ENCODE measurements at regions not wholly inside any gene's neighbourhood (a gene's known extent, or its start where the extent isn't known, plus 50 kb on each side); places are given as distances from the start of the nearest gene placed in this dataset.

DNA sequence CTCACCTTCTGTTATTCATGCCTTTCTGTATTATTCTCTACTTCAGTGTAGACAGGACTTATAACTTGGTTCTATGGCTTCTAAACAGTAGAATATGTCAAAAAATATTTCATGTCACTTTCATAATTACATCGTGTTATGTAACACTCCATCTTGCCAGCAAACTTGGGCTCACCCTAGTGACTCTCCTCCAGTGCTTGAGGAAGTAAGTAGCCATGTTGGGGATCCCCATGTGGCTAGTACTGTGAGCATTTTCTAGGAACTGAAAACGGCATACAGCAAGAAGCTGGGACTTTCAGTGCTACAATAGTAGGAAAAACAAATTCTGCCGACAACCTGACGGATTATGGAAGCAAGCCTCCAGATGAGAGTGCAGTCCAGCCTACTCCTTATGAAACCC, 495.6 kb downstream of the SLITRK6 start:
- POLR2A ChIA-PET, result interaction anchor here (0.6 kb wide), 1 partner anchor 61 kb away, joined by 3 read pairs; no protein-coding TSS in a partner anchor

DNA sequence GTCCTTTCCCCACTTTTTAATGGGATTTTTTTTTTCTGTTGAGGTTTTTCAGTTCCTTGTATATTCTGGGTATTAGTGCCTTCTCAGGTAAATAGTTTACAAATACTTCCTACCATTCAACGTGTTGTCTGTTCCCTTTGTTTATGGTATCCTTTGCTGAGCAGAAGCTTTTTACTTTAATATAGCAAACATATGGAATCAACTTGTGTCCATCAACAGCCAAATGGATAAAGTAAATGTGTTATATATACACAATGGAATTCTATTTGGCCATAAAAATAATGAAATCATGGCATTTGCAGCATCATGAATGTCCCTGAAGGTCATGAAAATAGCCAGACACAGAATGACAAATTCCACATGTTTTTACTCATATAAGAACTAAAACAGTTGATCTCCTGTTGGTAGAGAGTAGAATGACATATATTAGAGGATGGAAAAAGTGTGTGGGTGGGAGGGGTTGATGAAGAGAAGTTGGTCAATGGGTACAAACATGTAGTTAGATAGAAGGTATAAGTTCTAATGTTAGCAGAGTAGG, 500.8 kb downstream of the SLITRK6 start:
- intact Hi-C loops (cut with micrococcal nuclease; ENCODE audit: unreplicated experiment), result no loop called here
- Histone ChIP-seq H3K36me3 (ENCODE audit: insufficient read depth, low read length) (no peaks in the 10 kb centered on the region), H3K9me2 (ENCODE audit: insufficient read depth, low read length) (no peaks in the 10 kb centered on the region), H3K9me3 (ENCODE audit: low read length) (no peaks in the 10 kb centered on the region), H3K79me2 (ENCODE audit: insufficient read depth, low read depth, low read length) (no peaks in the 10 kb centered on the region), H3K4me2 (ENCODE audit: low read length) (no peak overlapping the region), H3K4me3 (ENCODE audit: low read depth, low read length, poor library complexity, severe bottlenecking) (no peak overlapping the region), H3K27ac (ENCODE audit: low read depth, low read length, poor library complexity, severe bottlenecking) (no peak overlapping the region), H2AFZ (ENCODE audit: low read length) (no peak overlapping the region), H3K4me1 (ENCODE audit: insufficient read depth, low read length, poor library complexity, severe bottlenecking) (no peaks in the 10 kb centered on the region), H4K20me1 (ENCODE audit: insufficient read depth, low read length) (no peaks in the 10 kb centered on the region)
- CTCF ChIA-PET (ENCODE audit: unreplicated experiment), result no interaction called here
- DNase-seq (ENCODE audit: low spot score), result no peak
- TF ChIP-seq, protein P1, sequence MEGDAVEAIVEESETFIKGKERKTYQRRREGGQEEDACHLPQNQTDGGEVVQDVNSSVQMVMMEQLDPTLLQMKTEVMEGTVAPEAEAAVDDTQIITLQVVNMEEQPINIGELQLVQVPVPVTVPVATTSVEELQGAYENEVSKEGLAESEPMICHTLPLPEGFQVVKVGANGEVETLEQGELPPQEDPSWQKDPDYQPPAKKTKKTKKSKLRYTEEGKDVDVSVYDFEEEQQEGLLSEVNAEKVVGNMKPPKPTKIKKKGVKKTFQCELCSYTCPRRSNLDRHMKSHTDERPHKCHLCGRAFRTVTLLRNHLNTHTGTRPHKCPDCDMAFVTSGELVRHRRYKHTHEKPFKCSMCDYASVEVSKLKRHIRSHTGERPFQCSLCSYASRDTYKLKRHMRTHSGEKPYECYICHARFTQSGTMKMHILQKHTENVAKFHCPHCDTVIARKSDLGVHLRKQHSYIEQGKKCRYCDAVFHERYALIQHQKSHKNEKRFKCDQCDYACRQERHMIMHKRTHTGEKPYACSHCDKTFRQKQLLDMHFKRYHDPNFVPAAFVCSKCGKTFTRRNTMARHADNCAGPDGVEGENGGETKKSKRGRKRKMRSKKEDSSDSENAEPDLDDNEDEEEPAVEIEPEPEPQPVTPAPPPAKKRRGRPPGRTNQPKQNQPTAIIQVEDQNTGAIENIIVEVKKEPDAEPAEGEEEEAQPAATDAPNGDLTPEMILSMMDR (conservative IDR thresholded peaks at IDR 0.05; ENCODE audit: low read length), result no peak
- TF ChIP-seq EZH2phosphoT487 (IDR thresholded peaks at IDR 0.05; ENCODE audit: borderline replicate concordance, low read depth, low read length), result no peak
- POLR2A ChIA-PET, result interaction anchor here (0.5 kb wide), 1 partner anchor 382 kb away, joined by 3 read pairs; no protein-coding TSS in a partner anchor
- BruUV-seq (replicated peaks), result no TSS peak

More for the DNA sequence above, 495.6 kb downstream of the SLITRK6 start:
- no peak for DNase-seq (ENCODE audit: low spot score)
- TF ChIP-seq EZH2phosphoT487 (IDR thresholded peaks at IDR 0.05; ENCODE audit: borderline replicate concordance, low read depth, low read length), result no peak
- H3K27ac ChIP-seq (ENCODE audit: low read depth, low read length, poor library complexity, severe bottlenecking), result no peak overlapping the region
- H3K9me2 ChIP-seq (ENCODE audit: insufficient read depth, low read length), result no peaks in the 10 kb centered on the region
- CTCF ChIA-PET (ENCODE audit: unreplicated experiment), result interaction anchor here (0.6 kb wide), 1 partner anchor 102 kb away, joined by 3 read pairs; no protein-coding TSS in a partner anchor
- no peaks in the 10 kb centered on the region for H3K36me3 ChIP-seq (ENCODE audit: insufficient read depth, low read length)
- no TSS peak for BruUV-seq (replicated peaks)
- intact Hi-C loops (cut with micrococcal nuclease; ENCODE audit: unreplicated experiment), result no loop called here
- no peaks in the 10 kb centered on the region; the same call in 1 of the 2 replicates for H3K9me3 ChIP-seq (ENCODE audit: low read length)
- H2AFZ ChIP-seq (ENCODE audit: low read length), result no peak overlapping the region; the same call in 1 of the 2 replicates
- H4K20me1 ChIP-seq (ENCODE audit: insufficient read depth, low read length), result no peaks in the 10 kb centered on the region
- H3K4me2 ChIP-seq (ENCODE audit: low read length), result no peak overlapping the region
- H3K4me3 ChIP-seq (ENCODE audit: low read depth, low read length, poor library complexity, severe bottlenecking), result no peak overlapping the region
- no peaks in the 10 kb centered on the region for H3K4me1 ChIP-seq (ENCODE audit: insufficient read depth, low read length, poor library complexity, severe bottlenecking)
- no peaks in the 10 kb centered on the region for H3K79me2 ChIP-seq (ENCODE audit: insufficient read depth, low read depth, low read length)

DNA sequence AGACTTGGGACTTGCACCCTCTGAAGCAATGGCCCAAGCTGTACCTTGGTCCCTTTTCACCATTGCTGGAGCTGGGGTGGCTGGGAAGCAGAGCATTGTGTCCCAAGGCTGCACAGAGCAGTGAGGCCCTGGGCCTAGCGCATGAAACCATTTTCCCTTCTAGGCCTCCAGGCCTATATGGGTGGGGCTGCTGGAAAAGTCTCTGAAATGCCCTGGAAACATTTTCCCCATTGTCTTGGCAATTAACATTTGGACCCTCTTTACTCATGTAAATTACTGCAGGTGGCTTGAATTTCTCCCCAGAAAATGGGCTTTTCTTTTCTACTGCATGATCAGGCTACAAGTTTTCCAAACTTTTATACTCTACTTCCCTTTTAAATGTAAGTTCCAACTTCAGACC, 510.5 kb downstream of the SLITRK6 start:
- Histone ChIP-seq H3K4me1 (ENCODE audit: insufficient read depth, low read length, poor library complexity, severe bottlenecking) (peaks cover 10% of the 10 kb centered on the region), H3K27ac (ENCODE audit: low read depth, low read length, poor library complexity, severe bottlenecking) (no peak overlapping the region), H3K4me2 (ENCODE audit: low read length) (no peak overlapping the region), H3K9me3 (ENCODE audit: low read length) (peaks cover 16% of the 10 kb centered on the region; the same call in 1 of the 2 replicates), H3K79me2 (ENCODE audit: insufficient read depth, low read depth, low read length) (no peaks in the 10 kb centered on the region), H4K20me1 (ENCODE audit: insufficient read depth, low read length) (no peaks in the 10 kb centered on the region), H3K36me3 (ENCODE audit: insufficient read depth, low read length) (no peaks in the 10 kb centered on the region; the same call in 1 of the 2 replicates), H3K4me3 (ENCODE audit: low read depth, low read length, poor library complexity, severe bottlenecking) (no peak overlapping the region), H2AFZ (ENCODE audit: low read length) (no peak overlapping the region), H3K9me2 (ENCODE audit: insufficient read depth, low read length) (no peaks in the 10 kb centered on the region)
- intact Hi-C loops (cut with micrococcal nuclease; ENCODE audit: unreplicated experiment), result no loop called here
- no TSS peak for BruUV-seq (replicated peaks)
- ChIA-PET POLR2A (no interaction called here), CTCF (ENCODE audit: unreplicated experiment) (no interaction called here)
- TF ChIP-seq EZH2phosphoT487 (IDR thresholded peaks at IDR 0.05; ENCODE audit: borderline replicate concordance, low read depth, low read length), result no peak
- TF ChIP-seq, protein P1 (conservative IDR thresholded peaks at IDR 0.05; ENCODE audit: low read length), result no peak
- no peak for DNase-seq (ENCODE audit: low spot score)
